IPS-18c (cell line): ENCODE measurements at regions not wholly inside any gene's neighbourhood (a gene's known extent, or its start where the extent isn't known, plus 50 kb on each side); places are given as distances from the start of the nearest gene placed in this dataset.
"Not testable (repeated sequence)": the region's sequence is repeated elsewhere in the genome, so short reads cannot be mapped to it uniquely, and the experiment has no call there.

Experiments
- H3K4me3 ChIP-seq: 2 replicates; pipeline ENCODE4 v1.7.0; 2013; ENCODE audit warnings: low read depth, mild to moderate bottlenecking, low read length, moderate library complexity; ENCODE audit not compliant: insufficient read depth
- H3K9me3 ChIP-seq: one replicate; pipeline ENCODE4 v1.6.1; 2013; ENCODE audit warnings: mild to moderate bottlenecking, low read length, moderate library complexity; ENCODE audit not compliant: control insufficient read depth, insufficient read depth

- H3K4me3 ChIP-seq, result no peak overlapping the region
- no peaks in the 10 kb centered on the region for H3K9me3 ChIP-seq
Measured at GRCh38 chr2:177000061-177000714, 212.4 kb upstream of the HNRNPA3 start.

- Histone ChIP-seq H3K4me3 (no peak overlapping the region), H3K9me3 (no peaks in the 10 kb centered on the region)
Measured at GRCh38 chr2:177000715-177001072, 211.9 kb upstream of the HNRNPA3 start.

DNA sequence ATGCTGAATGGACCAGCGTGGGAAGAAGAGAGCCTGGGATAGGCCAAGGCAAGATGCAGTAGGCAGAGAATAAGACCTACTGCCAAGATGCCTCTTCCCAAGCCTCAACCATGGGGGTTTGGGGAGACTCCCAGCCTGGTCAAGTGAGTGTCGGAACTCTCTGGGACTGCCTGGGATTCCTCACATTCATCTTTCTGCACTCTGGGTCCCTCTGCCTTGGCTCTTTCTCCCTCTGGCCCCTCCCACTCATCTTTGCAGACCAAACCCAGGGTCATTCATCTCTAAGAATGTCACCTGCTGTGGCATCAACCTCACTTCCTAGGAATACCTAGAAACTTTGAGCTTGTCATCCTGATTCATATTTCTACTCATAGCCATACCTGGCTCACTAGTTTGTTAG, 211.3 kb upstream of the HNRNPA3 start:
- Histone ChIP-seq H3K4me3 (no peak overlapping the region), H3K9me3 (no peaks in the 10 kb centered on the region)

DNA sequence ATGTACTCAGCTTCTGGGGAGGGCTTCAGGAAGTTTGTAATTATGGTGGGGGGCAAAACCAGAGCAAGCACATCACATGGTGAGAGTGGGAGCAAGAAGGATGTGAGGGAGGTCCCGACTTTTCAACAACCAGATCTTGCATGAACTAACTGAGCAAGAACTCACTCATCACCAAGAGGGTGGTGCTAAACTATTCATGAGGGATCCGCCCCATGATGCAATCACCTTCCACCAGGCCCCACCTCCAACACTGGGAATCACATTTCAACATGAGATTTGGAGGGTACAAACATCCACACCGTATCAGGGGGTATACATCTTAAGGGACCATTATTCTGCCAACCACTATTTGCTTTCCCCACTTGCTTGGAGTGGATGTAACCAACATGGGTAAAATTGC, 209.6 kb upstream of the HNRNPA3 start:
- H3K9me3 ChIP-seq, result no peaks in the 10 kb centered on the region
- H3K4me3 ChIP-seq, result no peak overlapping the region

GRCh38 chr2:177007726-177008125, 204.9 kb upstream of the HNRNPA3 start:
- not testable (repeated sequence) for H3K4me3 ChIP-seq, H3K9me3 ChIP-seq

GRCh38 chr2:177008662-177009061, 203.9 kb upstream of the HNRNPA3 start:
- H3K9me3 ChIP-seq, H3K4me3 ChIP-seq: not testable (repeated sequence)

- H3K9me3 ChIP-seq, result no peaks in the 10 kb centered on the region
- no peak overlapping the region for H3K4me3 ChIP-seq
Measured at GRCh38 chr2:177010146-177010545, 202.4 kb upstream of the HNRNPA3 start.

- H3K4me3 ChIP-seq, result no peak overlapping the region
Measured at GRCh38 chr2:177010861-177011260, 201.7 kb upstream of the HNRNPA3 start.

GRCh38 chr2:177014946-177015345, 197.6 kb upstream of the HNRNPA3 start:
- Histone ChIP-seq H3K4me3 (no peak overlapping the region), H3K9me3 (no peaks in the 10 kb centered on the region)

More at GRCh38 chr2:177010861-177011260, 201.7 kb upstream of the HNRNPA3 start:
- H3K9me3 ChIP-seq, result no peaks in the 10 kb centered on the region

DNA sequence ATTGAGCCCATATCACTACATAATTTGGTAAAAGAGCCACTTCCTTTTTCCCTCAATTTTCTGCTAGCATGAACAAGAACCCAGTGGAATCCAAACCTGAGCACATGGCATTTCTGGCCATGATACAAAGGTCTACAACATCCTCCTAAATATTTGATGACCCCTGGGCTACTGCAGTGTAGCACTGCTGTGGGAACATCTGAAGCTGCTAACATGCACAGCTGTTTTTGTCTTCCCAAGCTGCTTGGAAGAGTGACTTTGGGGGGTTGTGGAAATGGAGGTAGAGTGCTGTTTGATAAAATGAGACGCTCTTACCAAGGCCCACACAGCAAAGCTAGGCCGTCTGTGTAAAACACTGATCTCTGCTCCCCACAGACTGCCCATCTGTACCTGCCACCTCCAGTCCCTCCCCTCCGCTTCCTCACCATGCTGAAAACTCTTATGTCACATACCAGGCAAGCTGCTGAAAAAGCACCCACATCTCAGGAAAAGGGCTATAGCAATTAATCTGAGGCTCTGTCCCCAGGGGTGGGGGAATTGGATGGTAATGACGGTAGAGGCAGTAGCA, 197.2 kb upstream of the HNRNPA3 start:
- Histone ChIP-seq H3K9me3 (no peaks in the 10 kb centered on the region), H3K4me3 (no peak overlapping the region)

DNA sequence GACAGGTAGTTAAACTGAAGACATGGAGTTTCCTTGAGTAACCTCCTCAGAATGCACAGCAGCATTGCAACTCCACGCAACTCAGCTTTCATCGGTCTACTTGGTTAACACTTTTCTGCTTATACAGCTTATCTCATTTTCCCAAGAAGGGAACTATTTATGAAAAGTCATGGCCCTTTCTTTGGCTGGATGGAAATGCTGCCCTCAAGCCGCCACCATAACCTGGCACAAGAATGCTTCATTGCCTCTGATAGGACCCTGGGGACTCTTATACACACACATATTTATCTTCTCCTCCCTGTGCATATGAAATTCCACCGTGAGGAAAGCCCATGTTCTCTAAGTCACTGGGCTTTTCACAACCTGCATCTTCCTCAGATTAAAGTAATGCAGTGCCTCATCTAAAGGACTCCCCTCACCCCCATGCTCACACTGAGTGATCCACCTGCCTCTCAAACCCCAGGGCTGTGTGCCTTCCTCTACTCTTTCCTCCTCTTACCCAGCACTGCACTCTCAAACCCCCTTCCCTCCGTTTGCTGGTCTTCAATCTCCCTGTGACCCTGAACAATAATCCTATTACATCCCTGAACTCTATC, 192.0 kb upstream of the HNRNPA3 start:
- Histone ChIP-seq H3K4me3 (no peak overlapping the region), H3K9me3 (no peaks in the 10 kb centered on the region)

DNA sequence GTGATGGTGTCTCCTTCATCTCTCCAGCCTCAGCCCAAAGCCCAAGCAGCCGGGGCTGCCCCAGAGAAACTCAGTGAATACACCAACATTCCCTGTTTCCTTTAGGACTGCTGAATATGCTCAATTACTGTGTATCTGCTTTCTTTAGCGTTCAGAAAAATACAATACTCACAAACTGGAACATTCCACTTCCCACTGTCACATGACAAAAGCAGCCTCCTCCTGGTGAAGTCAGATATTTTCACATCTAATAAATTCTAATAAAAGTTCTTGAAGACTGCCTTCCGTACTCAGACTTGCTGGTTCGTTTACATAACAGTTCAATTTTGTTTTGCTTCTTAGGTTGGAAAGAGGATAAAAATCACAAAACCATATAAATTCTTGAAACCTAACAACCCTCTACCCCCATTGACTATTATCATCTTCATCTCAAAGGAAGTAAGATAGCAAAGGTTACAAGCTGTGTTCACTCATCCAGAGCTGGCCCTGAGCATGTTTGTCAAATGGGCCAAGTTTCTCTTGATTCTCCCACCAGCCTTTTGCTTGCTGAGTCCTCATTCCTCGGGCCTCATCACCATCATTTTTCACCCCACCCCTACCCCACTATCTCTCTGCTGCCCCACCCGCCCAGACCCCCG, 190.8 kb upstream of the HNRNPA3 start:
- no peak overlapping the region for H3K4me3 ChIP-seq
- H3K9me3 ChIP-seq, result no peaks in the 10 kb centered on the region

- Histone ChIP-seq H3K4me3 (no peak overlapping the region), H3K9me3 (no peaks in the 10 kb centered on the region)
Measured at GRCh38 chr2:177024765-177025164, 187.8 kb upstream of the HNRNPA3 start.

DNA sequence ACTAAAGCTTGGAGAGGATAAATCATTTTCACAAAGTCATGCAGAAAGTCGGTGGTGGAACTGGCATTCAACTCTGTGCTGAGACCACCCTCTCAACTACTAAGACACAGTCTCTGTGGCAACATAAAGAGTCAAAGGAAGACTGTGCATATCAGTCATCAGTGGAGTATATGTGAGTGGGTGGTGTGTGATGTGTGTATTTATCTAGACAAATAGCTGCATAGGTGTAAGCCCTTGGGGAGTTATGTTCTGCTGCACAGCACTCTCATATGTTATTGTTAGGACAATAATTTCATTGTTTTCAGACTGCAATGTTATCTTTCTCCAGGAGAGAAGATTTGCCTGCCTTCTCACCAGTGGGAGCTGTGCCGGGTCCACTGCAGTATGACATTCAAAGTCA, 186.3 kb upstream of the HNRNPA3 start:
- H3K9me3 ChIP-seq, result no peaks in the 10 kb centered on the region

DNA sequence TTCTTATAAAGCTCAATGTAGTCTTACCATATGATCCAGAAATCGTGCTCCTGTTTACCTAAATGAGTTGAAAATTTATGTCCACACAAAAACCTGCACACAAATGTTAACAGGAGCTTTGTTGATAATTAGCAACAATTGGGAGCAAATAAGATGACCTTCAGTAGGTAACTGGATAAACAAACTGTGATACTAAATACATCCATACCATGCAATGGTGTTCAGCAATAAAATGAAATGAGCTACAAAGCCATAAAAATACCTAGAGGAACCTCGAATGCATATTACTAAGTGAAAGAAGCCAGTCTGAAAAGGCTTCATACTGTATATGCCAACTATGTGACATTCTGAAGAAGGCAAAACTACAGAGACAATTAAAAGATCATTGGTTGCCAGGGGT, 185.6 kb upstream of the HNRNPA3 start:
- H3K9me3 ChIP-seq, result no peaks in the 10 kb centered on the region
- no peak overlapping the region for H3K4me3 ChIP-seq

More for the DNA sequence above, 186.3 kb upstream of the HNRNPA3 start:
- H3K4me3 ChIP-seq, result no peak overlapping the region

DNA sequence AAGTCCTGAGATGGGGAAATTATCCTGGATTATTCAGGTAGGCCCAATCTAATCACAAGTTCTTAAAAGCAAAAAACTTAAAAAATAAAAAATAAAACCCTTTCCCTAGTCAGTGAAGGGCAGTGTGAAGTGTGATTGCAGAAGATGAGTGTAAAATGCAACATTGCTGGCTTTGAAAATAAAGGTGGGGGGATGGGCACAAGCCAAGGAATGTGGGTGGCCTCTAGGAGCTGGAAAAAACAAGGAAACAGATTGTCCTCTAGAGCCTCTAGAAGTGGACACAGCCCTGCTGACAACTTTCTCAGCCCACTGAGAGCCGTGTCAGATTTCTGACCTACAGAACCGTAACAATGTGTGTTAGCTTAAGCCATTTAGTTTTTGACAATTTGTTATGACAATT, 184.3 kb upstream of the HNRNPA3 start:
- no peak overlapping the region for H3K4me3 ChIP-seq
- H3K9me3 ChIP-seq, result no peaks in the 10 kb centered on the region

GRCh38 chr2:177029075-177029474, 183.5 kb upstream of the HNRNPA3 start:
- Histone ChIP-seq H3K9me3 (no peaks in the 10 kb centered on the region), H3K4me3 (no peak overlapping the region)

DNA sequence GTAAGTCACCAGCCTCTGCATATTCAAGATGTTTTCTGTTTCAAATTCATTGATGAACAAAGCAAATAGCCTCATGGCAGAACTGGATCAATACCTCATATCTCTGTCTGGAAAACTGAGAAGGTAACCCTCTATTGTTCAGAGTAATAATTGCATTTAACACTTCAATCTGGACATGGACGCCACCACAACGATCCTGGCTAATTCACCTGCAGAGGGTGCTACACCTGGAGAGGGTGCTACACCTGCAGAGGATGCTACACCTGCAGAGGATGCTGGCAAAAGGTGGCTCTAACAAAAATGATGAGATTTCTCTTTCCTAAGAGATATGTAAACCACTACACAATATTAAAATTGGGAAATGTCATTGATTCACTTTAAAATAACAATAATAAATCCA, 183.1 kb upstream of the HNRNPA3 start:
- H3K9me3 ChIP-seq, result no peaks in the 10 kb centered on the region
- no peak overlapping the region for H3K4me3 ChIP-seq
